ENCODE measurements at regions not wholly inside any gene's neighbourhood (a gene's known extent, or its start where the extent isn't known, plus 50 kb on each side); places are given as distances from the start of the nearest gene placed in this dataset.

GRCh38 chr7:73918926-73919693, 58.2 kb downstream of the TMEM270 start:
- no peak for FAIRE-seq
- no peak for TF ChIP-seq CTCF (IDR thresholded peaks at IDR 0.05; ENCODE audit: borderline replicate concordance, extremely low read depth, insufficient read depth)

GRCh38 chr7:73919694-73920375, 58.9 kb downstream of the TMEM270 start:
- Histone ChIP-seq H3K27me3 (ENCODE audit: control insufficient read depth, insufficient read depth, low read length) (no peaks in the 10 kb centered on the region), H3K27ac (ENCODE audit: low read depth in 2 of 2, low read length in 2 of 2) (no peak overlapping the region), H3K36me3 (ENCODE audit: control insufficient read depth in 2 of 3, insufficient read depth in 3 of 3, low read length in 3 of 3) (no peaks in the 10 kb centered on the region), H3K4me1 (ENCODE audit: control insufficient read depth in 2 of 3, insufficient read depth in 2 of 3, low read depth in 1 of 3, low read length in 3 of 3) (no peaks in the 10 kb centered on the region), H3K9ac (ENCODE audit: low read length in 3 of 3) (no peak overlapping the region), H3K4me3 (ENCODE audit: low read length in 3 of 3) (no peak overlapping the region), H3K9me3 (ENCODE audit: control insufficient read depth in 2 of 3, insufficient read depth in 1 of 3, low read length in 3 of 3) (no peaks in the 10 kb centered on the region)
- no peak for FAIRE-seq
- TF ChIP-seq CTCF (IDR thresholded peaks at IDR 0.05; ENCODE audit: borderline replicate concordance, extremely low read depth, insufficient read depth), result no peak
- peak in 2 of 5 donors; percentile 13 to 42 for DNase-seq
- intact Hi-C loops (cut with DNase I), result no loop called here

More at GRCh38 chr7:73918926-73919693, 58.2 kb downstream of the TMEM270 start:
- Histone ChIP-seq H3K27me3 (ENCODE audit: control insufficient read depth, insufficient read depth, low read length) (no peaks in the 10 kb centered on the region), H3K27ac (ENCODE audit: low read depth in 2 of 2, low read length in 2 of 2) (no peak overlapping the region), H3K4me3 (ENCODE audit: low read length in 3 of 3) (no peak overlapping the region), H3K9ac (ENCODE audit: low read length in 3 of 3) (no peak overlapping the region), H3K9me3 (ENCODE audit: control insufficient read depth in 2 of 3, insufficient read depth in 1 of 3, low read length in 3 of 3) (no peaks in the 10 kb centered on the region), H3K36me3 (ENCODE audit: control insufficient read depth in 2 of 3, insufficient read depth in 3 of 3, low read length in 3 of 3) (no peaks in the 10 kb centered on the region), H3K4me1 (ENCODE audit: control insufficient read depth in 2 of 3, insufficient read depth in 2 of 3, low read depth in 1 of 3, low read length in 3 of 3) (no peaks in the 10 kb centered on the region)
- DNase-seq, result peak in 3 of 5 donors; percentile 34
- intact Hi-C loops (cut with DNase I), result no loop called here

GRCh38 chr7:73920406-73921134, 59.6 kb downstream of the TMEM270 start:
- Histone ChIP-seq H3K9me3 (ENCODE audit: control insufficient read depth in 2 of 3, insufficient read depth in 1 of 3, low read length in 3 of 3) (no peaks in the 10 kb centered on the region), H3K36me3 (ENCODE audit: control insufficient read depth in 2 of 3, insufficient read depth in 3 of 3, low read length in 3 of 3) (no peaks in the 10 kb centered on the region), H3K27ac (ENCODE audit: low read depth in 2 of 2, low read length in 2 of 2) (no peak overlapping the region), H3K4me3 (ENCODE audit: low read length in 3 of 3) (no peak overlapping the region), H3K4me1 (ENCODE audit: control insufficient read depth in 2 of 3, insufficient read depth in 2 of 3, low read depth in 1 of 3, low read length in 3 of 3) (no peaks in the 10 kb centered on the region), H3K9ac (ENCODE audit: low read length in 3 of 3) (no peak overlapping the region), H3K27me3 (ENCODE audit: control insufficient read depth, insufficient read depth, low read length) (no peaks in the 10 kb centered on the region)
- FAIRE-seq (no peak), DNase-seq (peak in 2 of 5 donors; percentile 32 to 34)
- no peak for TF ChIP-seq CTCF (IDR thresholded peaks at IDR 0.05; ENCODE audit: borderline replicate concordance, extremely low read depth, insufficient read depth)
- intact Hi-C loops (cut with DNase I), result no loop called here

Measured in kidney (tissue), 13 donors.